GM21526 (cell line): ENCODE measurements at regions not wholly inside any gene's neighbourhood (a gene's known extent, or its start where the extent isn't known, plus 50 kb on each side); places are given as distances from the start of the nearest gene placed in this dataset.
"Not testable (repeated sequence)": the region's sequence is repeated elsewhere in the genome, so short reads cannot be mapped to it uniquely, and the experiment has no call there.

Experiments
- ATAC-seq: cut with Tn5 transposase; IDR thresholded peaks from one replicate; pipeline ENCODE4 v1.9.1; 2021; ENCODE audit warnings: moderate library complexity; ENCODE audit not compliant: unreplicated experiment, low FRiP score

GRCh38 chr2:183964565-183964964 is 633.8 kb upstream of the ZNF804A start:
- no peak for ATAC-seq

- no peak for ATAC-seq
These were observed 630.6 kb upstream of the ZNF804A start for GRCh38 chr2:183967756-183968155.

- not testable (repeated sequence) for ATAC-seq
These were observed 622.7 kb upstream of the ZNF804A start for GRCh38 chr2:183975676-183976075.

GRCh38 chr2:183984871-183985270 is 613.5 kb upstream of the ZNF804A start:
- no peak for ATAC-seq

GRCh38 chr2:183991968-183992367 is 606.4 kb upstream of the ZNF804A start:
- no peak for ATAC-seq

GRCh38 chr2:183993052-183993451 is 605.3 kb upstream of the ZNF804A start:
- peak; percentile 51 for ATAC-seq

GRCh38 chr2:183995632-183996031 is 602.7 kb upstream of the ZNF804A start:
- ATAC-seq: no peak

- no peak for ATAC-seq
These were observed 601.2 kb upstream of the ZNF804A start for GRCh38 chr2:183996825-183997793.

- peak; percentile 89 for ATAC-seq
These were observed 600.1 kb upstream of the ZNF804A start for GRCh38 chr2:183998041-183998796.

- peak; percentile 22 for ATAC-seq
These were observed 599.5 kb upstream of the ZNF804A start for GRCh38 chr2:183998797-183999190.

GRCh38 chr2:184004289-184004947 is 593.9 kb upstream of the ZNF804A start:
- ATAC-seq: peak; percentile 83

- peak; percentile 54 for ATAC-seq
These were observed 593.2 kb upstream of the ZNF804A start for GRCh38 chr2:184004948-184005672.

GRCh38 chr2:184006998-184007397 is 591.3 kb upstream of the ZNF804A start:
- no peak for ATAC-seq

- no peak for ATAC-seq
These were observed 571.4 kb upstream of the ZNF804A start for GRCh38 chr2:184026961-184027360.

- no peak for ATAC-seq
These were observed 568.1 kb upstream of the ZNF804A start for GRCh38 chr2:184030245-184030644.

- no peak for ATAC-seq
These were observed 567.3 kb upstream of the ZNF804A start for GRCh38 chr2:184030989-184031388.

GRCh38 chr2:184031402-184032147 is 566.8 kb upstream of the ZNF804A start:
- no peak for ATAC-seq

GRCh38 chr2:184032983-184033382 is 565.3 kb upstream of the ZNF804A start:
- ATAC-seq: no peak

- no peak for ATAC-seq
These were observed 561.1 kb upstream of the ZNF804A start for GRCh38 chr2:184037273-184037672.

- ATAC-seq: no peak
These were observed 558.8 kb upstream of the ZNF804A start for GRCh38 chr2:184039493-184039892.
